B cell (primary cell): ENCODE measurements at regions not wholly inside any gene's neighbourhood (a gene's known extent, or its start where the extent isn't known, plus 50 kb on each side); places are given as distances from the start of the nearest gene placed in this dataset.

Source experiments
- CTCF ChIP-seq: fragments of 200-600 bp; IDR thresholded peaks from one replicate; pipeline ENCODE4 v1.8.0; 2022; ENCODE audit warnings: antibody characterized with exemption, mild to moderate bottlenecking
- EZH2 ChIP-seq: IDR thresholded peaks from 2 replicates; pipeline ENCODE4 v1.6.1; 2012; ENCODE audit warnings: borderline replicate concordance, low read depth, mild to moderate bottlenecking, moderate library complexity, low read length; ENCODE audit not compliant: insufficient read depth, poor library complexity, severe bottlenecking

- TF ChIP-seq CTCF = no peak
- TF ChIP-seq EZH2 = no peak
Measured at GRCh38 chr13:109949397-109949796, 163.0 kb upstream of the IRS2 start.
